NCI-H510A treated with DMSO at 0.1 percent for 48 hours (cell line): ENCODE measurements at regions not wholly inside any gene's neighbourhood (a gene's known extent, or its start where the extent isn't known, plus 50 kb on each side); places are given as distances from the start of the nearest gene placed in this dataset.
"Not testable (repeated sequence)": the region's sequence is repeated elsewhere in the genome, so short reads cannot be mapped to it uniquely, and the experiment has no call there.

Source experiments
- DNase-seq: peaks from one replicate; lab custom pipeline; 2025; lab: John Stamatoyannopoulos, UW

GRCh38 chr14:56422221-56422620 lies 157.4 kb upstream of the TMEM260 start:
- DNase-seq = no peak

GRCh38 chr14:56422703-56423213 lies 156.8 kb upstream of the TMEM260 start:
- DNase-seq = peak; percentile 77

- DNase-seq = no peak
Observed at GRCh38 chr14:56423544-56423943, 156.1 kb upstream of the TMEM260 start.

GRCh38 chr14:56431013-56431412 lies 148.6 kb upstream of the TMEM260 start:
- DNase-seq = no peak

- no peak for DNase-seq
Observed at GRCh38 chr14:56449670-56450213, 129.9 kb upstream of the TMEM260 start.

DNA sequence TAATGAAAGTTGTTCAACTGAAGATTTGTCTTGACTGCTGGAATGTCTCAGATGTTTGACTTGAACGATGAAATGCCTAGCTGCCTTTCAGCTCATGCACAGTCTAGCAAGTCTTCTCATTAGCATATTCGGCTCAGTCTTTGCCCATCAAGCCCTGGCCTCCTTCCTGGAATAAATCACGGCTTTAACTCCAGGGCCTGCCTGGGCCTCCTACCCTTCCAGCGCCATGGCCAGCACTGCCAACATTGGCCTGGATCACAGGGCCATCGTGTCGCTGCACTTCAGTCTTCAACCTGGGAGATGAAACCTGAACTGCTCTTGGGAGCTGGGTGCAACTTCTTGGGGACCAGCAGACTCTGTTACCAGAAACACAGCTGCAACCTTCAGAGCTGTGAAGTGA lies 126.7 kb upstream of the TMEM260 start:
- no peak for DNase-seq

- DNase-seq = not testable (repeated sequence)
Observed at GRCh38 chr14:56454680-56455079, 124.9 kb upstream of the TMEM260 start.

DNA sequence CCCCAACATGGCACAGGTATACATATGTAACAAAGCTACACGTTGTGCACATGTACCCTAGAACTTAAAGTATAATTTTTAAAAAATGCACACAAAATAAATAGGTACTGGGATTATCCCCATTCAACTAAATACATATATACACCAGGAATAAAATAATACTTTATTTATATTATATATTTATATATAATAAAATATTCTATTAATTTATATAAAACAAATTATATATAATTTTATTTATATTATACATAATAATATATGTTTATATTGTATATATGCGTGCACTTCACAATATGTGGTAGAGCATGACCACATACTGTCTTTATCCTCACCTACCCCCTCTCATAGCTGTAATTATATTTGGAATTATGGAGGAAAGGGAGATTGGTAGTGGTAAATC lies 119.1 kb upstream of the TMEM260 start:
- no peak for DNase-seq

DNA sequence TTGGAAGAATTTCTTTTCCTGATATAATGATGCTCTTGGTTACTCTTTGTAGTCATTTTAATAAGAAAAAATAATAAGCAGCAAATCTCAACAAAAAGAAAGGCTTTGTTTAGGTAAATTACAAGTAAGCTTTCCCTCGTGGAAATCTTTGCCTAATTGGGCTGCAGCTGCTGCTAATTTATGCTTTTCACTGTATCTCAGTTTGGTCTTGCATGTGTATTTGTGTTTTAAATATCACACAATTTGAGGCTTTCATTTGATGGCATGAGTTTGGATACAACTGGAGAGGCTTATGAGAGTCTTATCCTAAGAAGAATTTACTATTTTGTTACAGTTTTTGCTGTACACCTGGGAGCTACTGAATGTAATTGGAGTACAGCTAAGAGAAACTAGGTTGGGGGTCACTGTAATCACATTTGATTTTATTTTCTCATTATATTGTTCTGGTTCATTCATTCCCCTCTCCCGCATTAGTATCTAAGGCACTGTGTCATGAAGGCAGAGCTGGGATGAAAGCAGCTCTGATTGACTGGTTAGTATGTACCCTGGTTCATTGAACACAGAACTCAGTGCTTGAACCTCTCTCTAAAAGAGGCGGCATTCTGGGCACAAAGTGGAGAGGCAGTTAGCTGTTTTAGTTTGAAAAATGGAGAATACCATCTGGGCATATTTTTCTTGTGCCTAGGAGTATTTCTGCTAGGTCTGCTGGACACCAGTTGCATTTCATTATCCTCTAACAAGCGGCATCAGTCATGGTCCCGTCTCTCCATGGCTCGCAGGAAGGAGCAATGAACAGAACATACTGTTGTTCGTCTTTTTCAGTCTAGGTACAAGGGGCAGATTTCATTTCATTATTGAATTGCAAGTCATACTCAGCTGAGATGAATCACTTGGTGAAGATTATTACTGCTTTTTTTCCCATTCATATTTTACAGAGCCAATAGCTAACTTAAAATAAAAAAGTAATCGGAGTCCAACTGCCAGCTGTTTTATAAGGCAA lies 118.0 kb upstream of the TMEM260 start:
- no peak for DNase-seq

DNA sequence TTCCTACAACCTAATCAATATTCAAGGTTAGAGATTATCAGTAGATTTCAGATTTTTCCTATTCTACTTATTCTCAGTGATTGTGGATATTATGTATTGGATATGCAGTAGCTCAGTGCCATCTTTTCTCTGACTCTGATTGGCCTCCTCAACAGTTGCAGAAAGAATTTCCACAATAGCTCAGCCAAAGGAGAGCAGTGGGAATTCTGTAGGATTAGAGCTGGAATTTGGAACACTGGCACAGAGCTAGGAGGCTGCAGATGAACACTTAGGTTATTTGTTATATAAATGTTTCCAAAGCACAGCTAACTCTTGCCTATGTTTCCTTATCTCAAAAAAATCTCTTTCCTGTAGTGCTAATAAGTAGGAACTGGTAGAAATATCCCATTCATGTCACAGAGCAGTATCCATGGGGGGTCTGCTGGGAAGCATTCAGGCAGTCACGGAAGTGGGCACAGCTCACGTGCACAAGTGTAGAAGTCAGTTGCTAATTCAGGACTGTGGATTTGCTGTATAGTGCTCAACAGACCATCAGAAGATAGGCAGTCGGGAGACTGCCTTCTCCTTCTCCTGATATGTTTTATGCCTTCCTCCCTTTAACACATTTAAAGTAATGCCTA lies 116.2 kb upstream of the TMEM260 start:
- no peak for DNase-seq

DNA sequence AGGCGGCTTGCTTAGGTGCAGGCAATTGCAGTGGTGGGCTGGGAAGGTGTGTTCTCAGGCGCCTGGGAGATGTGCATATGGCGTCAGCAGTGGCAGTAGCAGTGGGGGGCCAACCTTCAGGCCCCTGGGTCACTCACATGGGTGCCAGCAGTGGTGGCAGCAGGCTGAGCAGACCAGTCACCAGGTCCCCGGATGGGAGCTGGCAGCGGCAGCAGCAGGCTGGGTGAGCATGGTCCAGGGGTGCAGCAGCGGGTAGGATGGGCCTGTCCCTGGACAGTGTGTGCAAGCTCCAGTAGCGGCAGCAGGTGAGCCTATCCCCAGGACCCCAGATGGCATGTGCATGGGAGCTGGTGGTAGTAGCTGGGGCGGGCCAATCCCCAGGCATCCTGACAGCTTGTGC lies 108.5 kb upstream of the TMEM260 start:
- DNase-seq = no peak

DNA sequence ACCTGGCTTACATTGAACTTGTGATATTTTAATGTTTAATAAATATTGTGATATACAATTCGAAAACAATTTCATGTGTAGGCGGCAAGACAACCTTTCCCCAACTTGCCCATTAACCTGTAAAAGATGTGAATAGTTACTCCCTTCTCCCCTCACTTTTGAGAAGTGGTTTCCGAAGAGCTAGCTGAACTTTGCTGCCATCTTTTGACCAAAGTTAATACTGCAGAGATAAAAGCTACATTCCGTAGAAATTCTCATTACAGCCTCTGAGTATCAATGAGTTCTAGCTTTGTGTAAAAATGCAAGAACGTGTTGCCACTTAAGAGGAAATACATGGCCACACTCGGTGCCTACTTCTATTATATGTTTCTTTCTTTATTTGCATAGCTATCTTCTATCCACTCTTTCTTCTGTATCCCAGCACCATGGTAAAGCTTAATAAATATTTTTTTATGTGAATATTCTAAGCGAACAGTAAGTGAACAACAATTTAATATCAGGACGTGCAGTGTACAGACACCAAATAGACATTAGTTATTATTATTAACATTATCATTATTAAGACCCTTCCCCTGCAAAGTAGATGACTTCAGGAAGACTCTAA lies 105.1 kb upstream of the TMEM260 start:
- peak; percentile 49 for DNase-seq

DNA sequence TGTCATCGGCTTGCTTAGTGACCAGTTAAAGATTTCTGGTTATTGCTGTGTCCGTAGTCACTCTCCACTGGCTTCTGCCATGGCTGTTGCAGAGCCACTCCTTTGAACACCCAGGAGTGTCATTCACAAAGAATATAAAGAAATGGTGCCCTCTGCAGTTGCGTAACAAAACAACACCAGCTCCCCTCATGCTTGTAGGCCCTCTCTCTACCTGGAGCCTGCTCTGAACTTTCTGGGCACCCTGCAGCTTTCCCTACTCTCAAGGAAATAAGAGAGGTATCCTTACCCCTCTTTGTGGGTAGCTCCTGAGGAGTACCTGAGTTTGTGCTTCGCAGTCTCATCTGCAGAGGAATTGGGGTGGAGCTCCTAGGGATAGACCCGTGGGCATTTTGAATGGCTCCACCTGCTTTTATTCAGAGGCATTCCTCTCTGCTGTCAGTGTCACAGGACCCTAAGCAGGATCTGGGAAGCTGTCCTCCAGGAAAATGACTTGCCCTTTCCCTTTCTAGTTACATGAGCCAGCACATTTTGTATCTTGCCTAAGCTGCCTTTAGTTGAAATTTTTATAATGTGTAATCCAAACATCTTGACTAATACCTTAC lies 97.2 kb upstream of the TMEM260 start:
- DNase-seq = peak; percentile 43

GRCh38 chr14:56487090-56487667 lies 92.4 kb upstream of the TMEM260 start:
- DNase-seq = no peak

DNA sequence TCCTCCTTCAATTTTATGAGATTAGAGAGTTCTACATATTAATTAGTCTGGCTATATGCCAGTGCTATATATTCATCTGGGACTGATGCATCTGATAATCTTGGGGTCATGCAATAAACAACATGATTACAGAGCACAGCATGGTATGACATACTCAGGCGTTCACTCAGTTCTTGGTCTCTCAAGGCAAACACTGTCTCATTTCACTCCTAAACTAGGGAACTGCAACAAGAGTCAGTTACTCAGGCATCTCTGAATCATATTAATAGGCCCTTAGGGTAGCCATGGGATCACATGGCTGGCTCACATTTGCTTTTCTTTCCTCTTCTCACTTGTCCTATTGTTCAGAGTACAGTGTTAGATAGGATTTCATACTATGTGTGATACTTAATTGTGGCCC lies 91.8 kb upstream of the TMEM260 start:
- no peak for DNase-seq

GRCh38 chr14:56488306-56488705 lies 91.3 kb upstream of the TMEM260 start:
- DNase-seq = no peak

- DNase-seq = peak; percentile 61
Observed at GRCh38 chr14:56490379-56490778, 89.2 kb upstream of the TMEM260 start.

- peak; percentile 77 for DNase-seq
Observed at GRCh38 chr14:56491299-56492285, 88.0 kb upstream of the TMEM260 start.

DNA sequence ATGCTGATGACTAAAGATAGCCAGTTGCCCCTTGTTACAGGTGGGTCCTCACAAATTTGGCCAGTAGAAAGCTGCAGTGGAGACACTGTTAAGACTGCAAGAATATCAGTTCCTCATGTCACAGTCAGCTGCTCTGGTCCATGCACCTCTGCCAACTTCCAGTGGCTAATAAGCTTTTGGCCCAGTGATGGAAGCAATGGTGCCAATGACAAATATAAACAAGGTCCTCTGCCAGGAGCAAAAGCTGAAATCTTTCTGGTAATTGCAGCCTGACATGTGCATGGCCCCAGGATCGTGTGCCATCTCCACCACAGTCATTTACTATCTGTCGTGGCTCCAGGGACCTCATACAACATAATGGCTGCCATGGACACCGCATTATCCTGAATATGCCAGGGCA lies 85.4 kb upstream of the TMEM260 start:
- no peak for DNase-seq

DNA sequence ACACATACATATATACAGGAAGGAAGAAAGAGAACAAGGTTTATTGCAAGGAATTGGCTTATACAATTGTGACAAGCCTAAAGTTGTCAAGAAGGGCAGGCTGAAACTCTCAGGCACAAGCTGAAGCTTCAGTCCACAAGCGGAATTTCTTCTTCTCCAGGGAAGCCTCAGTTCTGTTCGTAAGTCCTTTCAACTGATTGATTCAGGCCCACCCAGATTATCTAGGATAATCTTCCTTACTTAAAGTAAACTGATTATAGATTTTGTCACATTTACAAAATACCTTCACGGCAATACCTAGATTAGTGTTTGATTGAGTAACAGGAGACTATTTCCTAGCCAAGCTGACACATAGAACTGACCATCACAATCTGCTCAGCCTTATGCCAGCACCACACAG lies 81.5 kb upstream of the TMEM260 start:
- no peak for DNase-seq
